HG03159 (cell line): ENCODE measurements at regions not wholly inside any gene's neighbourhood (a gene's known extent, or its start where the extent isn't known, plus 50 kb on each side); places are given as distances from the start of the nearest gene placed in this dataset.
"Not testable (repeated sequence)": the region's sequence is repeated elsewhere in the genome, so short reads cannot be mapped to it uniquely, and the experiment has no call there.

Experiments
- ATAC-seq: cut with Tn5 transposase; IDR thresholded peaks from one replicate; pipeline ENCODE4 v1.9.1; 2021; ENCODE audit warnings: mild to moderate bottlenecking, moderate library complexity; ENCODE audit not compliant: unreplicated experiment

DNA sequence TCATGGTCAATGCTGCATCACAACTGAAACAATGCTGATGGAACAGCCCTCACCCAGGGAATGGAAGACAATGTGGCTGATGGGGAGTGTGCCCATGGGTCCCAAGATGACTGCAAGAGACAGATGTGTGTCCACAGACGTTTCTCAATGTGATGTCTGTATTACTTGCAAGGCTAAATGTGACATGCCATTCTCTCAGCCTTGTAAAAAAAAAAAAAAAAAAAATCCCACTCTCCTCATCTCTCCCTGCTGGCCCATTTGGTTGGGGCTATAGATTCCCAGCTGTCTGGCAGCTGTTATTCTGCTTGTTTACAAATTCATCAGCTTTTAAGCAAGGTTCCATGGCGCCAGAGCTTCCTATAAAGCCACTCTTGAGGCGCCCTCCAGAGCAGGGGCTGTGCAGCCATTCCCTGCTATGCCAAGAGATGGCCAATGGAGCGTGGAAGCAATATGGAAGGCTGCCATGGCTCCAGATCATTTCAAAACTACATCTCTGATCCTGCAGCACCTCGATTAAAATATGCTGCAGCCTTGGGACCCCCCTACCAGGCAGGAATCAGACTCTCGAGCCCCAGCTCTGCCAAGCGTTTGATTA is 294.8 kb downstream of the FOXO1 start:
- ATAC-seq = no peak

GRCh38 chr13:40373608-40374007 is 292.8 kb downstream of the FOXO1 start:
- not testable (repeated sequence) for ATAC-seq

DNA sequence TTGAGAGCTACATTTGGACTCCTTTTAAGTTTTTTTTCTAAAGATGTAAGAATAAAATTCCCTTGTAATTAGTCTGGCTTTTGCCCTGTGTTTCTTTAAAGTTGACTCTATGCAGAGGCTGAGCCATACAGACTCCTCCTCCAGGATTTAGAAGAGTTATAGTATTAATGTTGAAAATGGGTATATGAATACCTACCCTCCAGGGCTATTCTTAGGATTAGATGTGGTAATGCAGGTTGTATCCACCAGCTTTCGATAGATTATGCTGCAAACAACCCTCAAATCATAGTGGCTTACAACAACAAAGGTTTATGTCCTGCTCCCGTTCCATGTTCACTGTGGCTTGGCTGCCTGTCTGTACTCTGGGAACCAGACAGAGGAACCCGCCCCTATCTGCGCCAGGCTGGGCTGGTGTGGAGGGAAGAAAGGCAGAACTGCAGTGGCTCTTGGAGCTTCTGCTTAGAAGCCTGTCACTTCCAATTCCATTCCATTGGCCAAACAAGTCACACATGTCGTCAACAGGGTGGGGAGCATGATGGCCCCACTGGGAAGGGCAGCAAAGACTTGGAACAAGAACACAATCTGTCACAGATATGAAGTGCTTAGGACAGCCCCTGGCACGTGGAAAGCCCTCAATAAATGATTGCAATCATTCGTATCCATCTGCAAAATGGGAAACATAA is 290.8 kb downstream of the FOXO1 start:
- no peak for ATAC-seq

GRCh38 chr13:40376296-40376849 is 290.1 kb downstream of the FOXO1 start:
- no peak for ATAC-seq

DNA sequence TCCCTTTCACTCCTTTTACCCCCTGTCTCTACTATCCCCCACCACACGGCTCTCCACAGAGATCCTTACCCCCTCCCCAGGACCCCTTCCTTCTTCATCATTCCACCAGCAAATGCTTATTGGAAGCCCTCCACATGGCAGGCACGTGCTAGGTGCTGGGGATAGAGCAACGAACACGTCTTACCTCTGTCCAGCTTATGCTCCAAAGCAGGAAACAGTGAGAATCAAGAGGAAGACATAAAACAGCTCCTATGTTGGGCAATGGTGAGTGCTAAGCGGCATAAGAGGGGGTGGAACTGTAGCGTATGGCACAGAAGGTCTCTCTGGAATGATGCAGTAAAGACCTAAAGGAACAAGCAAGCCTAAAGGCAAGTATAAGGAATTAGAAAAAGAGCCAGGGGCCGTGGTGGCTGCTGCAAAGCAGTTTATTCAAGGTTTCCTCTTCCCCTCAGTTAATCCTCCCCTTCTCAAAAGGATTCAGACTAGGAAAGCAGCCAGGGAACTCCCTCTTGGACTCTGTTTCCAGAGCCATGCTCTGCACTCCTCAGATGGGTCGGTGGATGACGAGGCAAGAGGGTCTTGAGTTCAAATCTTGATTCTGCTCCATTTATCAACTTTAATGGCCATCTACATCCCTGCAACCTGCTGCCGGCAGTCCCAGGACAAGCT is 289.4 kb downstream of the FOXO1 start:
- no peak for ATAC-seq

- no peak for ATAC-seq
These were observed 288.7 kb downstream of the FOXO1 start for GRCh38 chr13:40377783-40378182.

GRCh38 chr13:40379196-40379595 is 287.2 kb downstream of the FOXO1 start:
- no peak for ATAC-seq

GRCh38 chr13:40379794-40380578 is 286.5 kb downstream of the FOXO1 start:
- ATAC-seq = no peak

- no peak for ATAC-seq
These were observed 284.3 kb downstream of the FOXO1 start for GRCh38 chr13:40381935-40382764.

DNA sequence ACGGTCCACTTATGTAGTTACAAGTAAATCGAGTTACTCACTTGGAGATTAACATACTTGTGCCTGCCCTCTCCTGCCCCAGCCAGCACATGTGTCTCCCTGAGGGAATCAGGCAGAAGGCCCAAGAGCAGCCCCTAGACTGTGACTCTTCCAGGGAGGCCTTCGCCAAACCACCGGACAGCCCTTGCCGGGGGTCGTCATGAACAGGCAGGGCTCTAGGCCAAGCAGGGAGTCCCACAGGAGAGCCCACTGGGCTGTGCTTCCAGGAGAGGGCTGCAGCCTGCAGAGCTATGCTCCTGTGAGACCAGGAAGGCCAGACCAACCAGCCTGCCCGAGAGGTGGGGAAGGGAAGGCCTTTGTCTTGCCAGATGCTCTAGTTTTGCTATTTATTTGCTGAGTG is 283.3 kb downstream of the FOXO1 start:
- ATAC-seq = no peak

DNA sequence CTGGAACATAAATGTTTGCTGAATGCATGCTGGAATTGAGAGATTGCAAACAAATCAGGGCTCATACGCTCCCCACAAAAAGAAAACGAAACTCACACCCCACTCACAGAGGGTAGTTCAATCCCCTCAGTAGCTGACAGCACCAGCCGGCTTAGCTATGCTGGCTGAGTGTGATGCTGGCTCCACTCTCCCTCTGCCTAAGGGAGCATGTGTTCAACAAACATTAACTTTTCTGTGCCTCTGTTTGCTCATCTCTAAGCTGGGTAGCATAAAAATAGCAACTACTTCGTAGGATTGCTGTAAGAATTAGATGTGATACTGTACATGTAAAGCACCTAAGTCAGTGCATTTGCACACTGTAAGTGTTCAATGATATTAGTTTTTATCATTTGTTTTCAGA is 282.6 kb downstream of the FOXO1 start:
- ATAC-seq = no peak

GRCh38 chr13:40384976-40385857 is 281.2 kb downstream of the FOXO1 start:
- no peak for ATAC-seq

DNA sequence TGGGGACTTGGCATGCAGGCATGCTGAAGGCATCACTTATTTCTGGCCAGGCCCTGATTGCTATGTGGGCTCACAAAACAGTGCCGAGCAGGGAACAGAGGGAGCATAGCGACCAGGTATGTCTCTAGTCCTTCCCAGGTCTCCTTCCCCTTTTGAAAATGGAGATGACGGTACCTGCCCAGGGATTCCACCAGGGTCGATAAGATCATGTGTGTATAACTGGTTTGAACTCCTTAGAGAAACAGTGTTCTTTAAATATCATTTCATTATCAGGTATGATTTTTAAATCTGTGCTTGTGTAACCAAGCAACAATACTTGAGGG is 280.6 kb downstream of the FOXO1 start:
- no peak for ATAC-seq

DNA sequence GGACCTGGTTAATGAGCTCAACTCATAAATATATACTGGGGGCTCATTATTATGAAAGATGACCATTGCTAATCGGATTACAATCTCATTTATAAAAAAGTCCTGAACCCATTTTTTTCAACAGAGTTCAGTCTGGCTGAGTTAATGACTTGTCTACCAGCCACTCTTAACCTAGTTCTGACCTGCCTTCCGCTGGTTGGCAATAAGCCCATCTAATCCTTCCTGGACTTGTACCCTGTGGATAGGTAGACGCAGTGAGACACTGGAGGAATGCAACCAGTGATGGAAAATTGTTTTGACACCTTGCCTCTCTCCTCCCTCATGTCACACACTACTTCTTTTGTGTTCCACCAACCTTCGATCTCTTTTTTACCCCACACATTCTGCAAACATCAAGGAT is 279.9 kb downstream of the FOXO1 start:
- ATAC-seq = no peak

GRCh38 chr13:40387775-40388174 is 278.7 kb downstream of the FOXO1 start:
- no peak for ATAC-seq

- peak; percentile 99 for ATAC-seq
These were observed 277.8 kb downstream of the FOXO1 start for GRCh38 chr13:40388617-40389016.

GRCh38 chr13:40389081-40389641 is 277.3 kb downstream of the FOXO1 start:
- peak; percentile 53 for ATAC-seq

GRCh38 chr13:40390401-40390916 is 276.0 kb downstream of the FOXO1 start:
- ATAC-seq = no peak

DNA sequence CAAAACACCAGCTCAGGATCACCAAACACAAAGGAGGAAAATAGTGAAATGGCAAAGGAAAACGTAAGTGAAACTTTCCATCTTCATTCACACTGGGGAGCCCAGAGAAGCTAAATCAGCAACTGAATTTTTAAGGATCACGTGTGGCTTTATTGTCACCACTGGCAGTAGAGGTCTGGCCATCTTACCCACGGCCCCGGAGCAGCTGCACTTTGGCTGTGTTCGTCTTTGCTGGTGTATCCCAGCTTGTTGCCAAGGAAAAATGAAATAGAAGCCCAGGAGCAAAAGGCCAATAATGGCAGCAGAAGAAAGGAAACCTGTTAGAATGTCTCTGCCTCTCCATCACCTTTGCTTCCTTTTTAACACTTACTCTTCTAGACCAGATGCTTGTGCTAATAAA is 274.7 kb downstream of the FOXO1 start:
- no peak for ATAC-seq
